WTC11 (cell line): ENCODE measurements at regions not wholly inside any gene's neighbourhood (a gene's known extent, or its start where the extent isn't known, plus 50 kb on each side); places are given as distances from the start of the nearest gene placed in this dataset.

ENCODE experiments used
- ATAC-seq: fragments of 200-7000 bp; cut with Tn5 transposase; 2 replicates; pipeline ENCODE4 v1.10.0; 2021; ENCODE audit warnings: mild to moderate bottlenecking, moderate library complexity
- CTCF ChIA-PET: fragments of 300-600 bp; sonication (Branson Sonifier 250); formaldehyde crosslinking; loops from one replicate; lab custom pipeline; 2021; ENCODE audit warnings: antibody characterized with exemption; lab: Charles Lee
- POLR2A ChIA-PET: fragments of 350-600 bp; sonication (Branson Sonifier 250); formaldehyde crosslinking; loops from one replicate; lab custom pipeline; 2021; ENCODE audit warnings: antibody characterized with exemption; lab: Charles Lee
- DNase-seq: peaks from one replicate; pipeline ENCODE4 v3.0.0; 2021; ENCODE audit warnings: low spot score
- H3K27ac Mint-ChIP-seq: 2 replicates; pipeline ENCODE4 v1.8.0; 2021; ENCODE audit warnings: mixed read lengths
- H3K27me3 Mint-ChIP-seq: 2 replicates; pipeline ENCODE4 v1.8.0; 2021; ENCODE audit warnings: low read depth, mild to moderate bottlenecking, moderate library complexity, mixed read lengths
- H3K36me3 Mint-ChIP-seq: 2 replicates; pipeline ENCODE4 v1.8.0; 2021; ENCODE audit warnings: mixed read lengths
- H3K4me1 Mint-ChIP-seq: 2 replicates; pipeline ENCODE4 v1.8.0; 2022; ENCODE audit warnings: mixed read lengths
- H3K4me3 Mint-ChIP-seq: 2 replicates; pipeline ENCODE4 v1.8.0; 2021; ENCODE audit warnings: mild to moderate bottlenecking, moderate library complexity, mixed read lengths
- H3K9me3 Mint-ChIP-seq: 2 replicates; pipeline ENCODE4 v1.8.0; 2021; ENCODE audit warnings: mixed read lengths
- CREM ChIP-seq: sonication (generic); formaldehyde crosslinking; IDR thresholded peaks from 2 replicates; pipeline ENCODE4 v1.8.1; 2022; ENCODE audit warnings: mild to moderate bottlenecking, missing genetic modification reagents, moderate library complexity
- GRHL2 ChIP-seq: fragments of 250-450 bp; sonication (Bioruptor Pico); IDR thresholded peaks from 2 replicates; pipeline ENCODE4 v1.8.0; 2022; ENCODE audit warnings: mild to moderate bottlenecking, moderate library complexity; ENCODE audit not compliant: insufficient replicate concordance, severe bottlenecking
- HMGA2 ChIP-seq: fragments of 250-450 bp; sonication (Bioruptor Pico); IDR thresholded peaks from 2 replicates; pipeline ENCODE4 v1.4.0; 2021; ENCODE audit warnings: mild to moderate bottlenecking, moderate library complexity
- IRF2 ChIP-seq: sonication (generic); formaldehyde crosslinking; IDR thresholded peaks from 2 replicates; pipeline ENCODE4 v1.8.0; 2022; ENCODE audit warnings: low read depth, missing genetic modification reagents, borderline replicate concordance
- KAT7 ChIP-seq: sonication (generic); formaldehyde crosslinking; IDR thresholded peaks from 2 replicates; pipeline ENCODE4 v1.8.1; 2023; ENCODE audit warnings: missing genetic modification reagents, mild to moderate bottlenecking, borderline replicate concordance
- MYBL2 ChIP-seq: sonication (generic); formaldehyde crosslinking; IDR thresholded peaks from 2 replicates; pipeline ENCODE4 v1.8.1; 2023; ENCODE audit warnings: mild to moderate bottlenecking, moderate library complexity, missing genetic modification reagents
- NFATC4 ChIP-seq: fragments of 250-450 bp; sonication (Bioruptor Pico); IDR thresholded peaks from 2 replicates; pipeline ENCODE4 v1.9.0; 2021; ENCODE audit warnings: mild to moderate bottlenecking
- OVOL2 ChIP-seq: fragments of 250-450 bp; sonication (Bioruptor Pico); IDR thresholded peaks from 2 replicates; pipeline ENCODE4 v1.9.0; 2021; ENCODE audit warnings: mild to moderate bottlenecking, borderline replicate concordance
- PRRX2 ChIP-seq: fragments of 250-450 bp; sonication (Bioruptor Pico); IDR thresholded peaks from 2 replicates; pipeline ENCODE4 v1.8.0; 2021; ENCODE audit warnings: mild to moderate bottlenecking
- ZNF121 ChIP-seq: sonication (generic); formaldehyde crosslinking; IDR thresholded peaks from 2 replicates; pipeline ENCODE4 v1.8.0; 2023; ENCODE audit warnings: missing genetic modification reagents
- ZNF219 ChIP-seq: sonication (generic); formaldehyde crosslinking; IDR thresholded peaks from 2 replicates; pipeline ENCODE4 v1.8.0; 2023; ENCODE audit warnings: missing genetic modification reagents, mild to moderate bottlenecking, borderline replicate concordance
- ZNF317 ChIP-seq: sonication (generic); formaldehyde crosslinking; IDR thresholded peaks from 2 replicates; pipeline ENCODE4 v1.8.1; 2023; ENCODE audit warnings: low read depth, mild to moderate bottlenecking, moderate library complexity, missing genetic modification reagents, borderline replicate concordance
- TF ChIP-seq, protein P1 (sequence below): fragments of 250-450 bp; sonication (Bioruptor Pico); conservative IDR thresholded peaks from 2 replicates; pipeline ENCODE4 v1.9.0; 2021; ENCODE audit warnings: mild to moderate bottlenecking
- TF ChIP-seq, protein P2 (sequence below): sonication (generic); formaldehyde crosslinking; IDR thresholded peaks from 2 replicates; pipeline ENCODE4 v1.8.1; 2022; ENCODE audit warnings: low read depth, mild to moderate bottlenecking, moderate library complexity, missing genetic modification reagents, borderline replicate concordance
- TF ChIP-seq, protein P3 (sequence below): fragments of 250-450 bp; sonication (Bioruptor Pico); IDR thresholded peaks from 2 replicates; pipeline ENCODE4 v1.8.0; 2021; ENCODE audit warnings: mild to moderate bottlenecking
- TF ChIP-seq, protein P4 (sequence below): sonication (generic); formaldehyde crosslinking; IDR thresholded peaks from 2 replicates; pipeline ENCODE4 v1.8.0; 2022; ENCODE audit warnings: mild to moderate bottlenecking, missing genetic modification reagents
- TF ChIP-seq, protein P5 (sequence below): sonication (generic); formaldehyde crosslinking; IDR thresholded peaks from 2 replicates; pipeline ENCODE4 v1.8.0; 2022; ENCODE audit warnings: mild to moderate bottlenecking, missing genetic modification reagents
- TF ChIP-seq, protein P6 (sequence below): fragments of 250-450 bp; sonication (Bioruptor Pico); IDR thresholded peaks from 2 replicates; pipeline ENCODE4 v1.9.0; 2021; ENCODE audit warnings: moderate library complexity, mild to moderate bottlenecking, inconsistent platforms, borderline replicate concordance
- TF ChIP-seq, protein P7 (sequence below): sonication (generic); formaldehyde crosslinking; IDR thresholded peaks from 2 replicates; pipeline ENCODE4 v1.8.1; 2023; ENCODE audit warnings: mild to moderate bottlenecking, missing genetic modification reagents
- TF ChIP-seq, protein P8 (sequence below): sonication (generic); formaldehyde crosslinking; IDR thresholded peaks from 2 replicates; pipeline ENCODE4 v1.8.1; 2022; ENCODE audit warnings: missing genetic modification reagents, borderline replicate concordance
- TF ChIP-seq, protein P9 (sequence below): sonication (generic); formaldehyde crosslinking; IDR thresholded peaks from 2 replicates; pipeline ENCODE4 v1.8.0; 2023; ENCODE audit warnings: mild to moderate bottlenecking, missing genetic modification reagents

DNA sequence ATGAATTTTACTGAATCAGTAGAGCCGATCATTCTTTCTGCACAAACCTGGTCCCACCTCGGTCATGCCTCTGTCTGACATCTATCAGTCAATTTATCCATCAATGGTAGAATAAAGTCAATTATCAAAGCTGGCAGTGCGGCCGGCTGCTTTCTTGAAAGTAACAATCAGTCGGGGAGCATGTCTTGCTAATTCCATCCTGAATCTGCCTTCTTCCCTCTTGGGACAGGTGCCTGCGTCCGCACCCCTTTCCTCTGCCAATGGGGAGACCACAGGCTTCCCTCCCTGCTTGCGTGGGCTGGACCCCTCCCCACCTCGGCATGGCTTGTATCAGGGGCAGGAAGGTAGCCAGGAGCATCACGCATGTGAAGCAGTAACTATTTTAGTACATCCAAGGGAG is 962.9 kb downstream of the BRD1 start (continued):
- TF ChIP-seq, protein P1, sequence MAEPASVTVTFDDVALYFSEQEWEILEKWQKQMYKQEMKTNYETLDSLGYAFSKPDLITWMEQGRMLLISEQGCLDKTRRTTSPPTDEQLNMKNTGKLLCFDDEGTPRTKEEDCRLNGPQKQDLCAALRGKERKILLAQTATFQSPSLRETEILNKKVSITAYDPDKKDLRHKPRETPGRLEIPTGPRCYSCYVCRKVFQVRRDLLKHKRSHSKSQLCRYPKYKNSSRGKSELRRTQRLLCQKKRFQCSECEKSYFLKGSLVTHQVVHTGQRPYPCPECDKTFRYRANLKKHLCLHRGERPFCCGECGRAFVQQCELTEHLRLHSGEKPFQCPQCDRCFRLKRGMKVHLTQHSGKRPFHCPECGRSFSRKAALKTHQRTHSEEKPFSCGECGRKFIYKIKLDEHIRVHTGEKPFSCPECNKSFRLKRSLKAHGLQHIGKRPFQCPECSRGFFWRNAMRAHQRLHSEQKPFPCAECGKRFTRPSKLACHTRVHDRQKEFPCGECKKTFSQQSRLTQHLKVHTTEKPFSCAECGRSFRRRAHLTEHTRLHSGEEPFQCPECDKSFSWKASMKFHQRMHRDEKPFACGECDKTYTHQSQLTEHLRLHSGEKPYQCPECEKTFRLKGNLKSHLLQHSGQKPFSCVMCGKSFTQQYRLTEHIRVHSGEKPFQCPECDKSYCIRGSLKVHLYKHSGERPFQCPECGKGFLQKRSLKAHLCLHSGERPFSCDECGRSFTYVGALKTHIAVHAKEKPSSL (CRISPR knock-in tag), result no peak
- TF ChIP-seq, protein P2, sequence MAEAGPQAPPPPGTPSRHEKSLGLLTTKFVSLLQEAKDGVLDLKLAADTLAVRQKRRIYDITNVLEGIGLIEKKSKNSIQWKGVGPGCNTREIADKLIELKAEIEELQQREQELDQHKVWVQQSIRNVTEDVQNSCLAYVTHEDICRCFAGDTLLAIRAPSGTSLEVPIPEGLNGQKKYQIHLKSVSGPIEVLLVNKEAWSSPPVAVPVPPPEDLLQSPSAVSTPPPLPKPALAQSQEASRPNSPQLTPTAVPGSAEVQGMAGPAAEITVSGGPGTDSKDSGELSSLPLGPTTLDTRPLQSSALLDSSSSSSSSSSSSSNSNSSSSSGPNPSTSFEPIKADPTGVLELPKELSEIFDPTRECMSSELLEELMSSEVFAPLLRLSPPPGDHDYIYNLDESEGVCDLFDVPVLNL (CRISPR knock-in tag), result no peak
- TF ChIP-seq, protein P3, sequence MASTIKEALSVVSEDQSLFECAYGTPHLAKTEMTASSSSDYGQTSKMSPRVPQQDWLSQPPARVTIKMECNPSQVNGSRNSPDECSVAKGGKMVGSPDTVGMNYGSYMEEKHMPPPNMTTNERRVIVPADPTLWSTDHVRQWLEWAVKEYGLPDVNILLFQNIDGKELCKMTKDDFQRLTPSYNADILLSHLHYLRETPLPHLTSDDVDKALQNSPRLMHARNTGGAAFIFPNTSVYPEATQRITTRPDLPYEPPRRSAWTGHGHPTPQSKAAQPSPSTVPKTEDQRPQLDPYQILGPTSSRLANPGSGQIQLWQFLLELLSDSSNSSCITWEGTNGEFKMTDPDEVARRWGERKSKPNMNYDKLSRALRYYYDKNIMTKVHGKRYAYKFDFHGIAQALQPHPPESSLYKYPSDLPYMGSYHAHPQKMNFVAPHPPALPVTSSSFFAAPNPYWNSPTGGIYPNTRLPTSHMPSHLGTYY (CRISPR knock-in tag), result no peak
- TF ChIP-seq ZNF317 (CRISPR knock-in tag) (no peak), HMGA2 (CRISPR knock-in tag) (no peak), GRHL2 (CRISPR knock-in tag) (no peak)
- TF ChIP-seq, protein P4, sequence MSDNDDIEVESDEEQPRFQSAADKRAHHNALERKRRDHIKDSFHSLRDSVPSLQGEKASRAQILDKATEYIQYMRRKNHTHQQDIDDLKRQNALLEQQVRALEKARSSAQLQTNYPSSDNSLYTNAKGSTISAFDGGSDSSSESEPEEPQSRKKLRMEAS (CRISPR knock-in tag), result no peak

DNA sequence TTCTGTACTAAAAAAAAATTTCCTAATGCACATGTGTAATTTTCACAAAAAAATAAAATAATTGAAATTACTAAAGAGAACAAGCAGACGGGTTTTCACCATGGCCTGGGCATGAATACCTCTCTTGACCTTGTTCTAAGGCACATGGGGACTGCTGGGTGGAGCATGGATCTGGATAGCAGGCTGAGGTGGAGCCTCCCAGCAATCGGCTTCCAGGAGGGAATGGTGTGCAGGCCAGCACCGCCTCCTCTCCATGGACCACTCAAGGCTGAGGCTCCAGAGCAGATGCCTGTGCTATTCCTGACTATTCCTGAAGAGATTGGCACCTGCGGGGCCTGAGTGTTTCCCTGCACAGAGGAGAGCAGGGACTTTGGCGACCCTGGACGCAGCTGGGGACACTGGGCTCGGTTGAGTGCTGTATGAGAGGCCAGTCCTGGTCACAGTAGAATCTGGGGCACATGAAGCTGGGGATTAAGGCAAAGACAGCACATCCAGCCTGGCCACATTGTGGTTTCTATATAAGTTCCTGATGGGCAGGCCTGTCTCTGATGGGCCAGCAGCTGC is 963.6 kb downstream of the BRD1 start:
- Mint-ChIP-seq H3K27ac (no peak overlapping the region), H3K4me1 (peaks cover 3% of the 10 kb centered on the region; the same call in 1 of the 2 replicates), H3K36me3 (no peaks in the 10 kb centered on the region), H3K27me3 (no peaks in the 10 kb centered on the region; the same call in 1 of the 2 replicates), H3K4me3 (no peak overlapping the region), H3K9me3 (peaks cover 1% of the 10 kb centered on the region; the same call in 1 of the 2 replicates)
- ATAC-seq (no peak; the same call in 1 of the 2 replicates), DNase-seq (no peak)
- ChIA-PET CTCF (no interaction called here), POLR2A (no interaction called here)
- no peak for TF ChIP-seq ZNF219
- TF ChIP-seq, protein P5, sequence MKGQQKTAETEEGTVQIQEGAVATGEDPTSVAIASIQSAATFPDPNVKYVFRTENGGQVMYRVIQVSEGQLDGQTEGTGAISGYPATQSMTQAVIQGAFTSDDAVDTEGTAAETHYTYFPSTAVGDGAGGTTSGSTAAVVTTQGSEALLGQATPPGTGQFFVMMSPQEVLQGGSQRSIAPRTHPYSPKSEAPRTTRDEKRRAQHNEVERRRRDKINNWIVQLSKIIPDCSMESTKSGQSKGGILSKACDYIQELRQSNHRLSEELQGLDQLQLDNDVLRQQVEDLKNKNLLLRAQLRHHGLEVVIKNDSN (CRISPR knock-in tag), result no peak
- no peak for TF ChIP-seq KAT7
- TF ChIP-seq, protein P6, sequence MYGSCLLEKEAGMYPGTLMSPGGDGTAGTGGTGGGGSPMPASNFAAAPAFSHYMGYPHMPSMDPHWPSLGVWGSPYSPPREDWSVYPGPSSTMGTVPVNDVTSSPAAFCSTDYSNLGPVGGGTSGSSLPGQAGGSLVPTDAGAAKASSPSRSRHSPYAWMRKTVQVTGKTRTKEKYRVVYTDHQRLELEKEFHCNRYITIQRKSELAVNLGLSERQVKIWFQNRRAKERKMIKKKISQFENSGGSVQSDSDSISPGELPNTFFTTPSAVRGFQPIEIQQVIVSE (CRISPR knock-in tag), result no peak
- no peak for TF ChIP-seq IRF2 (CRISPR knock-in tag)
- no peak for TF ChIP-seq MYBL2 (CRISPR knock-in tag)
- TF ChIP-seq, protein P7, sequence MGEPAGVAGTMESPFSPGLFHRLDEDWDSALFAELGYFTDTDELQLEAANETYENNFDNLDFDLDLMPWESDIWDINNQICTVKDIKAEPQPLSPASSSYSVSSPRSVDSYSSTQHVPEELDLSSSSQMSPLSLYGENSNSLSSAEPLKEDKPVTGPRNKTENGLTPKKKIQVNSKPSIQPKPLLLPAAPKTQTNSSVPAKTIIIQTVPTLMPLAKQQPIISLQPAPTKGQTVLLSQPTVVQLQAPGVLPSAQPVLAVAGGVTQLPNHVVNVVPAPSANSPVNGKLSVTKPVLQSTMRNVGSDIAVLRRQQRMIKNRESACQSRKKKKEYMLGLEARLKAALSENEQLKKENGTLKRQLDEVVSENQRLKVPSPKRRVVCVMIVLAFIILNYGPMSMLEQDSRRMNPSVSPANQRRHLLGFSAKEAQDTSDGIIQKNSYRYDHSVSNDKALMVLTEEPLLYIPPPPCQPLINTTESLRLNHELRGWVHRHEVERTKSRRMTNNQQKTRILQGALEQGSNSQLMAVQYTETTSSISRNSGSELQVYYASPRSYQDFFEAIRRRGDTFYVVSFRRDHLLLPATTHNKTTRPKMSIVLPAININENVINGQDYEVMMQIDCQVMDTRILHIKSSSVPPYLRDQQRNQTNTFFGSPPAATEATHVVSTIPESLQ (CRISPR knock-in tag), result no peak
- no peak for TF ChIP-seq ZNF121 (CRISPR knock-in tag)
- no peak for TF ChIP-seq CREM (CRISPR knock-in tag)
- no peak for TF ChIP-seq PRRX2 (CRISPR knock-in tag)
- TF ChIP-seq NFATC4, result no peak
- TF ChIP-seq, protein P8, sequence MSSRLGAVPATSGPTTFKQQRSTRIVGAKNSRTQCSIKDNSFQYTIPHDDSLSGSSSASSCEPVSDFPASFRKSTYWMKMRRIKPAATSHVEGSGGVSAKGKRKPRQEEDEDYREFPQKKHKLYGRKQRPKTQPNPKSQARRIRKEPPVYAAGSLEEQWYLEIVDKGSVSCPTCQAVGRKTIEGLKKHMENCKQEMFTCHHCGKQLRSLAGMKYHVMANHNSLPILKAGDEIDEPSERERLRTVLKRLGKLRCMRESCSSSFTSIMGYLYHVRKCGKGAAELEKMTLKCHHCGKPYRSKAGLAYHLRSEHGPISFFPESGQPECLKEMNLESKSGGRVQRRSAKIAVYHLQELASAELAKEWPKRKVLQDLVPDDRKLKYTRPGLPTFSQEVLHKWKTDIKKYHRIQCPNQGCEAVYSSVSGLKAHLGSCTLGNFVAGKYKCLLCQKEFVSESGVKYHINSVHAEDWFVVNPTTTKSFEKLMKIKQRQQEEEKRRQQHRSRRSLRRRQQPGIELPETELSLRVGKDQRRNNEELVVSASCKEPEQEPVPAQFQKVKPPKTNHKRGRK (CRISPR knock-in tag), result no peak
- TF ChIP-seq, protein P3 (CRISPR knock-in tag), result no peak
- TF ChIP-seq OVOL2 (CRISPR knock-in tag), result no peak
- TF ChIP-seq, protein P9, sequence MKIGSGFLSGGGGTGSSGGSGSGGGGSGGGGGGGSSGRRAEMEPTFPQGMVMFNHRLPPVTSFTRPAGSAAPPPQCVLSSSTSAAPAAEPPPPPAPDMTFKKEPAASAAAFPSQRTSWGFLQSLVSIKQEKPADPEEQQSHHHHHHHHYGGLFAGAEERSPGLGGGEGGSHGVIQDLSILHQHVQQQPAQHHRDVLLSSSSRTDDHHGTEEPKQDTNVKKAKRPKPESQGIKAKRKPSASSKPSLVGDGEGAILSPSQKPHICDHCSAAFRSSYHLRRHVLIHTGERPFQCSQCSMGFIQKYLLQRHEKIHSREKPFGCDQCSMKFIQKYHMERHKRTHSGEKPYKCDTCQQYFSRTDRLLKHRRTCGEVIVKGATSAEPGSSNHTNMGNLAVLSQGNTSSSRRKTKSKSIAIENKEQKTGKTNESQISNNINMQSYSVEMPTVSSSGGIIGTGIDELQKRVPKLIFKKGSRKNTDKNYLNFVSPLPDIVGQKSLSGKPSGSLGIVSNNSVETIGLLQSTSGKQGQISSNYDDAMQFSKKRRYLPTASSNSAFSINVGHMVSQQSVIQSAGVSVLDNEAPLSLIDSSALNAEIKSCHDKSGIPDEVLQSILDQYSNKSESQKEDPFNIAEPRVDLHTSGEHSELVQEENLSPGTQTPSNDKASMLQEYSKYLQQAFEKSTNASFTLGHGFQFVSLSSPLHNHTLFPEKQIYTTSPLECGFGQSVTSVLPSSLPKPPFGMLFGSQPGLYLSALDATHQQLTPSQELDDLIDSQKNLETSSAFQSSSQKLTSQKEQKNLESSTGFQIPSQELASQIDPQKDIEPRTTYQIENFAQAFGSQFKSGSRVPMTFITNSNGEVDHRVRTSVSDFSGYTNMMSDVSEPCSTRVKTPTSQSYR (CRISPR knock-in tag), result no peak
